Ascending aorta (tissue), 2 donors: ENCODE measurements at regions not wholly inside any gene's neighbourhood (a gene's known extent, or its start where the extent isn't known, plus 50 kb on each side); places are given as distances from the start of the nearest gene placed in this dataset.

ENCODE experiments used
- DNase-seq, 2 donors: peaks; one replicate each; pipeline ENCODE4 v3.0.0-alpha.2; 2019; ENCODE audit warnings: low spot score in 2 of 2
- H3K27ac ChIP-seq, 2 donors: fragments of 200-600 bp; sonication (generic); one replicate each; pipeline ENCODE4 v1.5.1; 2016 to 2017; ENCODE audit warnings: mild to moderate bottlenecking in 1 of 2
- H3K27me3 ChIP-seq: fragments of 200-600 bp; sonication (generic); one replicate; pipeline ENCODE4 v1.5.1; 2017
- H3K36me3 ChIP-seq, 2 donors: fragments of 200-600 bp; sonication (generic); one replicate each; pipeline ENCODE4 v1.5.1; 2016
- H3K4me1 ChIP-seq, 2 donors: fragments of 200-600 bp; sonication (generic); one replicate each; pipeline ENCODE4 v1.5.1; 2016 to 2017; ENCODE audit warnings: mild to moderate bottlenecking in 1 of 2
- H3K4me3 ChIP-seq, 2 donors: fragments of 200-600 bp; sonication (generic); one replicate each; pipeline ENCODE4 v1.5.1; 2016 to 2017; ENCODE audit warnings: mild to moderate bottlenecking in 1 of 2
- H3K9me3 ChIP-seq, 2 donors: fragments of 200-600 bp; sonication (generic); one replicate each; pipeline ENCODE4 v1.5.1; 2016
- intact Hi-C: fragments of 100-400 bp; cut with DNase I; formaldehyde crosslinking; loops from one replicate; pipeline ENCODE4 v1.15.1; 2023
- TF ChIP-seq, protein P1 (sequence below), 3 experiments: fragments of 200-600 bp in 2 of 3; fragments of 450-650 bp in 1 of 3; sonication (generic) in 2 of 3; IDR thresholded peaks; one replicate each; pipeline ENCODE4 v1.5.1; 2016 to 2019; ENCODE audit warnings: antibody characterized with exemption in 3 of 3, mild to moderate bottlenecking in 1 of 3, moderate library complexity in 1 of 3

- intact Hi-C loops: no loop called here
Observed at GRCh38 chr2:185947722-185948121, 209.1 kb downstream of the FSIP2 start.

DNA sequence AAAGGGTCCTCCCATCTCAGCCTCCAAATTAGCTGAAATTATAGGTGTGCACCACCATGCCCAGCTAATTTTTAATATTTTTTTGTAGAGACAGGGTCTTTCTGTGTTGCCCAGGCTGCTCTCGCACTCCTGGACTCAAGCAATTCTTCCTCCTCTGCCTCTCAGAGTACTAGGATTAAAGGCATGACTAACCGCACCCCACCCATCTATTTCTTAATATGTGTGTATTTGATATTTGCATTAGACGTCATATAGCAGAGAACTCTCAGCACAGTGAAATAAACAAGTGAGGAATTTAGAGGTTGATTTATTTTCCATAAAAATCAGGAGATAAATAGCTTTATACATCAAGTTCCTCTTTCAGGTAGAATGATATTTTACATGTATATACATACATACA is 213.5 kb downstream of the FSIP2 start:
- no peaks in the 10 kb centered on the region for H3K36me3 ChIP-seq
- TF ChIP-seq, protein P1, sequence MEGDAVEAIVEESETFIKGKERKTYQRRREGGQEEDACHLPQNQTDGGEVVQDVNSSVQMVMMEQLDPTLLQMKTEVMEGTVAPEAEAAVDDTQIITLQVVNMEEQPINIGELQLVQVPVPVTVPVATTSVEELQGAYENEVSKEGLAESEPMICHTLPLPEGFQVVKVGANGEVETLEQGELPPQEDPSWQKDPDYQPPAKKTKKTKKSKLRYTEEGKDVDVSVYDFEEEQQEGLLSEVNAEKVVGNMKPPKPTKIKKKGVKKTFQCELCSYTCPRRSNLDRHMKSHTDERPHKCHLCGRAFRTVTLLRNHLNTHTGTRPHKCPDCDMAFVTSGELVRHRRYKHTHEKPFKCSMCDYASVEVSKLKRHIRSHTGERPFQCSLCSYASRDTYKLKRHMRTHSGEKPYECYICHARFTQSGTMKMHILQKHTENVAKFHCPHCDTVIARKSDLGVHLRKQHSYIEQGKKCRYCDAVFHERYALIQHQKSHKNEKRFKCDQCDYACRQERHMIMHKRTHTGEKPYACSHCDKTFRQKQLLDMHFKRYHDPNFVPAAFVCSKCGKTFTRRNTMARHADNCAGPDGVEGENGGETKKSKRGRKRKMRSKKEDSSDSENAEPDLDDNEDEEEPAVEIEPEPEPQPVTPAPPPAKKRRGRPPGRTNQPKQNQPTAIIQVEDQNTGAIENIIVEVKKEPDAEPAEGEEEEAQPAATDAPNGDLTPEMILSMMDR (IDR thresholded peaks at IDR 0.05): no peak
- DNase-seq: no peak
- no peak overlapping the region for H3K4me3 ChIP-seq
- no peaks in the 10 kb centered on the region for H3K4me1 ChIP-seq
- H3K27me3 ChIP-seq: no peaks in the 10 kb centered on the region
- intact Hi-C loops: no loop called here
- no peaks in the 10 kb centered on the region for H3K9me3 ChIP-seq
- no peak overlapping the region for H3K27ac ChIP-seq

More at GRCh38 chr2:185947722-185948121, 209.1 kb downstream of the FSIP2 start:
- no peaks in the 10 kb centered on the region for H3K4me1 ChIP-seq
- TF ChIP-seq, protein P1 (IDR thresholded peaks at IDR 0.05): no peak
- no peaks in the 10 kb centered on the region for H3K27me3 ChIP-seq
- no peak for DNase-seq
- H3K36me3 ChIP-seq: peaks cover 0 to 3% of the 10 kb centered on the region in 2 donors
- H3K4me3 ChIP-seq: no peak overlapping the region
- no peak overlapping the region for H3K27ac ChIP-seq
- peaks cover 8 to 10% of the 10 kb centered on the region in 2 donors for H3K9me3 ChIP-seq

- no peak for DNase-seq
- Histone ChIP-seq H3K36me3 (no peaks in the 10 kb centered on the region), H3K4me3 (no peak overlapping the region), H3K27ac (no peak overlapping the region), H3K27me3 (no peaks in the 10 kb centered on the region), H3K4me1 (no peaks in the 10 kb centered on the region), H3K9me3 (no peaks in the 10 kb centered on the region)
- intact Hi-C loops: no loop called here
- TF ChIP-seq, protein P1 (IDR thresholded peaks at IDR 0.05): no peak
Observed at GRCh38 chr2:185954389-185954788, 215.8 kb downstream of the FSIP2 start.

- DNase-seq: no peak
- Histone ChIP-seq H3K4me1 (no peaks in the 10 kb centered on the region), H3K27me3 (no peaks in the 10 kb centered on the region), H3K4me3 (no peak overlapping the region), H3K27ac (no peak overlapping the region), H3K36me3 (no peaks in the 10 kb centered on the region), H3K9me3 (peaks cover 0 to 6% of the 10 kb centered on the region in 2 donors)
- intact Hi-C loops: no loop called here
- TF ChIP-seq, protein P1 (IDR thresholded peaks at IDR 0.05): no peak
Observed at GRCh38 chr2:185955050-185955449, 216.4 kb downstream of the FSIP2 start.

- H3K27ac ChIP-seq: no peak overlapping the region
Observed at GRCh38 chr2:185967335-185967734, 228.7 kb downstream of the FSIP2 start.

More at GRCh38 chr2:185967335-185967734, 228.7 kb downstream of the FSIP2 start:
- Histone ChIP-seq H3K4me1 (no peaks in the 10 kb centered on the region), H3K27me3 (no peaks in the 10 kb centered on the region), H3K9me3 (no peaks in the 10 kb centered on the region), H3K36me3 (no peaks in the 10 kb centered on the region), H3K4me3 (no peak overlapping the region)
- TF ChIP-seq, protein P1 (IDR thresholded peaks at IDR 0.05): no peak
- no peak for DNase-seq
- intact Hi-C loops: no loop called here
